GM21619 (cell line): ENCODE measurements at regions not wholly inside any gene's neighbourhood (a gene's known extent, or its start where the extent isn't known, plus 50 kb on each side); places are given as distances from the start of the nearest gene placed in this dataset.
A peak's percentile ranks its signal among the peaks of the same experiment; 100 is the strongest.

Experiments used
- ATAC-seq: cut with Tn5 transposase; IDR thresholded peaks from one replicate; pipeline ENCODE4 v1.9.1; 2021; ENCODE audit not compliant: unreplicated experiment

DNA sequence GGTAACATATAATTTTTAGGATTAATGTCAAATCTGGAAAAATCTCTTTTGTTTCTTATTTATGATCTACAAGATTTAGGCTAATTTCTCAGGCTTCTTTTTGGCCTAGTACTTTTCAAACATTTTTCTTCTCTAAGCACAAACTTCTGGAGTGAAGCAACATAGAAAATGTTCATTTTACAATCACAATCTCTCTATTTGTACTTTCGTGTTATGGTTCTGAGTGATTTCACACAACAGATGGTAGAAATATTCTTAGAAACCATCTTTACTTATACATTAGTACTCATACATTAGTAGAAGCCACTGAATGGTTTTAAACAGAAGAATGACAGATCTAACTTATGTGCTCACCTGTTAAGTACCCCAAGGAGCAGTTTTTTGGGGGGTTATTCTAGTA is 106.3 kb upstream of the ANO3 start:
- no peak for ATAC-seq

- ATAC-seq = peak; percentile 91
These were observed 104.6 kb upstream of the ANO3 start for GRCh38 chr11:26227301-26227746.

DNA sequence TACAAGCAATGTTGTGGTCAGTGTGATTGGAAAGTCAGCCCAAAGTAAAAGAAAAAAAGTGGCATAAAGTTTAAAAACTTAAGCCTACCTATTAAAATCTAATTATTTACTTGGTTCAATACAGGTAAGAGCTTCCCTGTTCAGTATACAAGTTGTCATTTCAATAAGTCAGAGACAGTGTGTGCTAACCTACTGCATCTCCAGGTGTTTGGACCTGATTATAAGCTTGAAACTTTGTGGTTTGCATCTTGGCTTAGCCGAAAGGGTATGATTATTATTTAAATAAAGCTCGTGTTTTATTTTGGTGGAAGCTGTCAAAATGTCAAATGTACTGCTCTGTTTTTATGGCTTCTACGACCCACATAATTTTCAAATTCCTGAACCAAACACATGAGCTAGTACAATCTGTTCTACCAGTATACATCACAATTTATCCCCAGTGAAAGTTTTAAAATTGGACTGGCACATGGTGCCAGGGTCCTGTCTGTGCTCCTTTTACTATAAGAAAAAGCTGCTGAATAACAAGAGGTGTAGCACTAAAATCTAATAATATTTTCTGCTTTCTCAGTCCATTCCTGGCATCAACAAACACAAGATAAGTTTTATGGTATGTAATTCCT is 103.9 kb upstream of the ANO3 start:
- no peak for ATAC-seq

DNA sequence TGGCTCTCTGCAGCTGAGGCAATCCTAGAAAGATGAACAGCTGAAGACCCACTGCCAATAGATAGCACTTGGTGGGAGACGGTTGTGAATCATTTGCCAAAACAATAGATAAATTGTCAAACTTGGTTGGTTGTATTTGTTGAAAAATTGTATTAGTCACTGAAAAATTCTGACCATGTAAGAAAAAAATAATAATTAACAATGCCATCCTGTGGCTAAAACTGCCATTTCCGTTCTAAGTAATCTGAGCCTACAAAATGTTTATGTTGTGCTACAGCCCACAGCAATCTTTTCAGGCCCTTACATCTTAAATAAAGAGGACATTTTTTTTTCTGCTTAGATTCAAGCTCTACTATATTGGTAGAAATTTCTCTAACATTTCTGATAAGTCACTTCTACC is 103.2 kb upstream of the ANO3 start:
- ATAC-seq = no peak

DNA sequence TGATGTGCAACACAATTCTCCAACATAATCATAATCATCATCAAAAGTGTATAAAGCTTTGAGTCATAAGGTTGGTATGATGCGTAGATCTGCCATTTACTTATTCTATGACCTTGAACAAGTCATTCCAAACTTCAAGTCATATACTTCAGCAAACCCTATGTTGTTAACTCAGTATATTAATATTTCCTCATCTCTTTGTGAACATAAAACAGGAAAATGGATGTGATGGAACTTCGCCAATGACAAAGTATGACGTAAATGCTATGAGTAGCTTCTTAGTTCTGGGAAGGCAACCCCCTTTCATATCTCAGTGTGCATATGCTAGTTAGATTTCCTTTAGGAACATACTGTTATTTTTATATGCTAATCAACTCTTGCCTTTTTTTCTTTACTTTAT is 102.7 kb upstream of the ANO3 start:
- no peak for ATAC-seq

DNA sequence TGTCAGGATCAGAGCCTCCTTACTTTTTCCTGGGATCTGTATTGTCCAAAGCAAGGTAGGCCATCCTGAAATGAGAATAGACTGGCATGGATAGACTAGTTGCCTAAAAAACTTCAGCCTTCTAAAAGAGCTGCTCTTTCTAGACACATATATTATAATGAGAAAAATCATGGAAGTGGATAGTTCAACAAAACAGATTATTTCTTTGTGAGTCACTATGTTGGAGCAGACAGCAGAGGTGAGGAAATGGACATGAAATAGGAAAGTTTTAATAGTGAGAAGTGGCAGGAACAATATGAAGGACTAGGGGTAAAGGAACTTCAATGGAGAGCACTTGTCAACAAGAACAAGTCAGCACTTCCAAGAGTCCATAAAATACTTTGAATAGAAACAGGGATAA is 101.9 kb upstream of the ANO3 start:
- ATAC-seq = no peak

GRCh38 chr11:26231252-26231661 is 100.7 kb upstream of the ANO3 start:
- no peak for ATAC-seq

- ATAC-seq = no peak
These were observed 97.5 kb upstream of the ANO3 start for GRCh38 chr11:26234451-26234850.

DNA sequence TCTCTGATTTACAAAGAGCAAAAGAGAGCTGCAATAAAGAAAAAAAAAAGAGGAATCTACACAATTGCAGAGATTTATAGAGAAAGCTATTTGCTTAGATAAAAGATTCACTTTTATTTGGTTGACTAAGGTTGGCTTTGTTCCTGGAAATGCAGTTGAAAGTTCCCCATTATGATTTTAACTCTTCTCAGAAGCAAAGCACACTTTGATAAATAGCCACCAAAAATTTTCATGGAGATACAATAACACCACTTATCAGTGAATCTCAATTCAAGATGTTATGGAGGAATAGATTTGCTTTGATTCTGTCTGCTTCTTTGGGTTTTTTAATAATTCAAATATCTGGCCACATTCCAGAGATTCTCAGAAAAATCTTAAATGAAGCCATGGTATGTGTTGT is 88.5 kb upstream of the ANO3 start:
- ATAC-seq = no peak

GRCh38 chr11:26244207-26244606 is 87.7 kb upstream of the ANO3 start:
- ATAC-seq = no peak

DNA sequence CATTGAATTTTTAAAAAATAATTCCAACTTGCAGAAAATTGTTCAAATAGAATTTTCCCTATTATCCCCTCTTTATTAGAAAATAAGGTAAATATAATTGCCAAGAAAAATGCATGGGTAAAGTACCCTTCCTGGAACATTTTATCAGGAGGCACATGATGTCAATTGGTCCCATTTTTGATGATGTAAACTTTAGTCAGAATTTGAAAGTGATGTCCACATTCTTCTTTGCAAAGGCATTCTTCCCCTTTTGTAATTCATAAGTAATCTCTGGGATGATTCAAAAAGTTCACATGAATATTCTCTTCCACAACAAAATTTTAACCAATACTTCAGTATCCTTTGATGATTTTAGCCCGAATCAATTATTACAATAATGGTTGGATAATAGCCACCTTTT is 86.9 kb upstream of the ANO3 start:
- ATAC-seq = no peak

GRCh38 chr11:26247340-26247739 is 84.6 kb upstream of the ANO3 start:
- ATAC-seq = no peak

- no peak for ATAC-seq
These were observed 83.3 kb upstream of the ANO3 start for GRCh38 chr11:26248661-26249060.

GRCh38 chr11:26254378-26254777 is 77.6 kb upstream of the ANO3 start:
- ATAC-seq = no peak

DNA sequence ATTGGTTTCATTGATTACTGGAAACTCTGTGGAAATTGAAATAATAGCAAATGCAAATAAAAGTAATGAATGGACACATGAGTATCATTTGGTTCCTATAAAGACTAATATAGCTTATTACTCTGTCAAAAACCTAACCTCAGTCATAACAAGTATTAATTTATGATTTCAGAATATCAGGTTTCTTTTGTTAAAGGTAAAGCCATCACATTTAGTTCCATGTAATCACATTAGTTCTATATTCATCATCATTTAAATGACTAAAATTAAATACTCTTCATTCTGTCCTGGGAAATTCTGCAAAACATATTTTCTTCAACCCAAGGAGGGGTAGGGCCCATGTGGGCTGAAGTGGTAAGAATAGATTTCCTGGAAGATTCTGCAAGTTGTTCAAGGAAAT is 68.2 kb upstream of the ANO3 start:
- ATAC-seq = no peak

- no peak for ATAC-seq
These were observed 67.7 kb upstream of the ANO3 start for GRCh38 chr11:26264266-26264665.

DNA sequence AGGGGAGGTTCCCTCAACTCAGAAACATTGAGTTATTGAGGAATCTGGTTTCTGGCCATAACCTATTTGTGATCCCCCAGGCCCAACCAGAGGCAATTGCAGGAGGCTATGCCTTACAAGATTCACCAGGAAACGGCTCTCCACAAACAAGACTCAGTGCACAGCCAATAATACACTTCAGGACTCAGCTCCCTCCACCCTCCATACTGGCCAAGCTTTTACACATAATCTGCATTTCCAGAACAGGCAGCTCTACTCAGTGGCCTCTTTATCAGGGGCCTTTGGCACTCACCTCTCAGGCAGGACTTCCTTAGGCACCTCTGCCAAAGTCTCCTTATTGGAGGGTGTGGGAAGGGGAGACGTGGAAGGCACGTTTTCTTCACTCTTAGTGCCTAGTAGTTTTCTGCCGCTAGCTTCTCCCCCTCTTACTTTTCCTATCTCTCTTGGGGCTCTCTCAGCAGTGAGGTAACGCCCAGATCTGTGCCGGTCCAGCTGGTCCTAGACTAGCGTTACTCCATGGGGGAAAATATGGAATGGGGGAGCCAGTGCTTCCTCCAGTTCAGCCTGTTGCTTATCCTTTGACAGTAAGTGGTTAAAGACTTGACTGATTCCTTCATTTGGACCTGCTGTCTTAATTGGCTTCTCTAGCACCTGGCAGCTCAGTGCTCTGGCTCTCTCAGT is 62.8 kb upstream of the ANO3 start:
- ATAC-seq = no peak

DNA sequence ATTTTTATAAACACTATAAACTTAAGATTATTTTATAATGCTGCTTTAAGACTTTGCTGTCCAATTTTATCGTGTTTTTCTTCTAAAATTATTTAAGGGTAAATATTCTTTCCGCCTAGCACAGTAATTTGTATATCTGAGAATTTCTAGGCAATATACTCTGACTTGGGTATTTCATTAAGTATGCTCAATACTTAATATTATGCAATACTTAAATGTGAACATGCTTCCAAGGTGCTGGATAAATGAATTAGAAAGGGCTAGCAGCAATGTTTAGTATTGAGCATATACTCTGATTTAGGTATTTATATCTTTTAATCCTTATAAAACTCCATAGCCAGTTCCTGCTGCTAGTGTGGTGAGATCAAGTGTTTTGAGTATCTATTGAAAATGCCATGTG is 60.3 kb upstream of the ANO3 start:
- no peak for ATAC-seq

- ATAC-seq = peak; percentile 95
These were observed 55.0 kb upstream of the ANO3 start for GRCh38 chr11:26276798-26277424.

DNA sequence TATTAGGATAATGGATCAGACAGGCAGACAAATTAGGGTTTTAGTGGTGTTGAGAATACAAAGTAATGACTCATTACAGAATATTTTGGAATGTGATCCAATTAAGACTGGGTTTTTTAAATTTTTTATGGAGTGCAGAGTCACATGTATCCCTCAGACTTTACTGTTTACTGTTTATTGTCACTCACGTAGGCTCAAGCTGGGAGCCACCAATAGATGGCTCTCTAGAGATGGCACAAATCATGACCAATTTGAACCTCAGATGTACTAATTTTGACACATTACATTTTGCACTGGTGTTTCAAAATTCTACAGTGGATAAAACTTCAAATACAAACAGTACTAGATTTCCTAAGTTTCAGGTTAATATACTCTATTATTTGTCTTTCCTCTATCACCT is 53.6 kb upstream of the ANO3 start:
- ATAC-seq = no peak
